Heart right ventricle (tissue), 16 donors: ENCODE measurements at regions not wholly inside any gene's neighbourhood (a gene's known extent, or its start where the extent isn't known, plus 50 kb on each side); places are given as distances from the start of the nearest gene placed in this dataset.

Experiments used
- ATAC-seq, 8 donors: fragments of 200-7000 bp; cut with Tn5 transposase; one replicate each; pipeline ENCODE4 v1.9.1; 2020; ENCODE audit warnings: mild to moderate bottlenecking in 8 of 8, moderate library complexity in 8 of 8, moderate number of reproducible peaks in 1 of 8
- DNase-seq, 2 donors: peaks; one replicate each; pipeline ENCODE4 v3.0.0-alpha.2; 2020
- H3K27ac ChIP-seq, 10 donors: fragments of 200-600 bp; sonication (generic) in 2 of 10; one replicate each; pipeline versions ENCODE4 v1.5.0 to v1.8.0; 2020 to 2022; ENCODE audit warnings: mild to moderate bottlenecking in 3 of 10
- H3K27me3 ChIP-seq, 7 donors: fragments of 200-600 bp; one replicate each; pipeline ENCODE4 v1.8.0; 2021 to 2022; ENCODE audit warnings: mild to moderate bottlenecking in 2 of 7
- H3K36me3 ChIP-seq, 9 donors: fragments of 200-600 bp; sonication (generic) in 1 of 9; one replicate each; pipeline versions ENCODE4 v1.5.0 to v1.8.0; 2020 to 2022; ENCODE audit warnings: mild to moderate bottlenecking in 2 of 9
- H3K4me1 ChIP-seq, 9 donors: fragments of 200-600 bp; sonication (generic) in 1 of 9; one replicate each; pipeline versions ENCODE4 v1.5.0 to v1.8.0; 2020 to 2022; ENCODE audit warnings: mild to moderate bottlenecking in 4 of 9
- H3K4me3 ChIP-seq, 10 donors: fragments of 200-600 bp; sonication (generic) in 2 of 10; one replicate each; pipeline versions ENCODE4 v1.5.0 to v1.8.0; 2020 to 2022; ENCODE audit warnings: mild to moderate bottlenecking in 7 of 10, moderate library complexity in 2 of 10
- H3K9me3 ChIP-seq, 11 donors: fragments of 200-600 bp in 10 of 11; sonication (generic) in 2 of 11; one replicate each; pipeline versions ENCODE4 v1.5.0 to v1.8.0; 2013 to 2022; ENCODE audit warnings: mild to moderate bottlenecking in 2 of 11, control low read depth in 1 of 11, moderate library complexity in 1 of 11
- CTCF ChIP-seq, 9 donors: fragments of 200-600 bp; sonication (generic) in 2 of 9; IDR thresholded peaks; one replicate each; pipeline versions ENCODE4 v1.5.0 to v1.8.0; 2021 to 2022; ENCODE audit warnings: antibody characterized with exemption in 9 of 9, mild to moderate bottlenecking in 5 of 9, moderate library complexity in 1 of 9
- WGBS, 2 donors: extraction: QIAGEN DNeasy Blood & Tissue Kit; methylation state at CpG; one replicate each; pipeline ENCODE4 v1.1.7; 2013; ENCODE audit warnings: inconsistent platforms in 1 of 2; 5-methylcytosine and 5-hydroxymethylcytosine counted together
- intact Hi-C, 10 donors: fragments of 100-400 bp; cut with DNase I; formaldehyde crosslinking; loops; one replicate each; pipeline versions ENCODE4 v1.11.1 to v1.14.2; 2022
- donor health status: Arrhythmogenic right ventricular cardiomyopathy.
- donor health status: ischemic (EF 13 %, LVEDD 7.1; RV severe dilation, severe dysfunction).
- donor health status: healthy with polysubstance abuse.
- donor health status: DM: no; HTN: yes; CAD: no.
- donor health status: DM: no; HTN: no; CAD: no.
- donor health status: ischemic (EF 25% LVEDD 6.9; RV normal size, moderate dysfunction).
- donor health status: ischemic (EF 25% LVEDD 5.7; RV mildly dilated, moderate dysfunction).
- donor health status: healthy.
- donor health status: DM: yes; HTN: yes; CAD: no.
- donor health status: Ischemic cardiomyopathy.
- donor health status: ischemic (EF 35%, LVEDD 5.7; RV mildly dilated, moderate dysfunction).
- donor health status: nonischemic (EF 11% LVEDD 7.7; RV severe dilation, severe dysfunction).
- donor health status: DM: yes; HTN: yes; CAD: no.
- donor health status: PGD.
- donor health status: ischemic (EF 29% LVEDD 5.4; RV normal size, mild dysfunction).
- donor health status: nonischemic (EF 23%, LVEDD 6.1; RV moderate dilation, normal function).

GRCh38 chr12:91866566-91866965 is 279.1 kb downstream of the BTG1 start:
- 72 to 75% methylated on average over 5 of the region's 5 CpGs for WGBS, 2 donors
- Histone ChIP-seq H3K9me3 (peaks cover 0 to 4% (median 0%) of the 10 kb centered on the region in 11 donors), H3K36me3 (no peaks in the 10 kb centered on the region), H3K4me1 (peaks cover 0 to 16% (median 0%) of the 10 kb centered on the region in 9 donors), H3K27me3 (no peaks in the 10 kb centered on the region), H3K4me3 (no peak overlapping the region), H3K27ac (peak overlapping the region in 2 of 10 donors; percentile 40 to 42)
- no peak for TF ChIP-seq CTCF (IDR thresholded peaks at IDR 0.05)
- DNase-seq (no peak), ATAC-seq (peak in 3 of 8 donors; percentile 29 to 75 (median 66))
- intact Hi-C loops = no loop called here

GRCh38 chr12:91863702-91864101 is 281.9 kb downstream of the BTG1 start:
- no peak for TF ChIP-seq CTCF (IDR thresholded peaks at IDR 0.05)
- Histone ChIP-seq H3K27ac (no peak overlapping the region), H3K27me3 (no peaks in the 10 kb centered on the region), H3K36me3 (no peaks in the 10 kb centered on the region), H3K4me3 (no peak overlapping the region), H3K4me1 (peaks cover 0 to 6% (median 0%) of the 10 kb centered on the region in 9 donors), H3K9me3 (no peaks in the 10 kb centered on the region)
- ATAC-seq (no peak), DNase-seq (no peak)
- intact Hi-C loops = no loop called here
- WGBS, 2 donors = 75 to 88% methylated on average over 3 of the region's 3 CpGs

GRCh38 chr12:91861554-91861953 is 284.1 kb downstream of the BTG1 start:
- Histone ChIP-seq H3K4me1 (peaks cover 0 to 6% (median 0%) of the 10 kb centered on the region in 9 donors), H3K27me3 (no peaks in the 10 kb centered on the region), H3K9me3 (no peaks in the 10 kb centered on the region), H3K36me3 (no peaks in the 10 kb centered on the region), H3K4me3 (no peak overlapping the region), H3K27ac (no peak overlapping the region)
- no peak for DNase-seq
- TF ChIP-seq CTCF (IDR thresholded peaks at IDR 0.05) = no peak
- WGBS, 2 donors = 96 to 98% methylated on average over 1 of the region's 1 CpG
- no peak for ATAC-seq
- intact Hi-C loops = no loop called here

- H3K27me3 ChIP-seq = no peaks in the 10 kb centered on the region
- H3K36me3 ChIP-seq = no peaks in the 10 kb centered on the region
- peaks cover 0 to 6% (median 0%) of the 10 kb centered on the region in 9 donors for H3K4me1 ChIP-seq
- TF ChIP-seq CTCF (IDR thresholded peaks at IDR 0.05) = no peak
- no peak overlapping the region for H3K27ac ChIP-seq
- WGBS, 2 donors = 95 to 96% methylated on average over 2 of the region's 2 CpGs
- DNase-seq = no peak
- H3K9me3 ChIP-seq = no peaks in the 10 kb centered on the region
- no peak for ATAC-seq
- H3K4me3 ChIP-seq = no peak overlapping the region
- intact Hi-C loops = no loop called here
Measured at GRCh38 chr12:91859347-91859746, 286.3 kb downstream of the BTG1 start.
